AG10803 (cell line): ENCODE measurements at regions not wholly inside any gene's neighbourhood (a gene's known extent, or its start where the extent isn't known, plus 50 kb on each side); places are given as distances from the start of the nearest gene placed in this dataset.
A peak's percentile ranks its signal among the peaks of the same experiment; 100 is the strongest.

Experiments used
- DNase-seq: peaks from one replicate; pipeline ENCODE4 v3.0.0; 2010; ENCODE audit warnings: low read depth
- H3K4me3 ChIP-seq: 2 replicates; pipeline ENCODE4 v1.5.1; 2011; ENCODE audit warnings: mild to moderate bottlenecking, low read length, control low read depth
- TF ChIP-seq, protein P1 (sequence below): conservative IDR thresholded peaks from 2 replicates; pipeline ENCODE4 v1.5.1; 2011; ENCODE audit warnings: mild to moderate bottlenecking, low read length, control low read depth, inconsistent platforms

GRCh38 chr6:128724738-128725137, 158.2 kb upstream of the LAMA2 start:
- TF ChIP-seq, protein P1, sequence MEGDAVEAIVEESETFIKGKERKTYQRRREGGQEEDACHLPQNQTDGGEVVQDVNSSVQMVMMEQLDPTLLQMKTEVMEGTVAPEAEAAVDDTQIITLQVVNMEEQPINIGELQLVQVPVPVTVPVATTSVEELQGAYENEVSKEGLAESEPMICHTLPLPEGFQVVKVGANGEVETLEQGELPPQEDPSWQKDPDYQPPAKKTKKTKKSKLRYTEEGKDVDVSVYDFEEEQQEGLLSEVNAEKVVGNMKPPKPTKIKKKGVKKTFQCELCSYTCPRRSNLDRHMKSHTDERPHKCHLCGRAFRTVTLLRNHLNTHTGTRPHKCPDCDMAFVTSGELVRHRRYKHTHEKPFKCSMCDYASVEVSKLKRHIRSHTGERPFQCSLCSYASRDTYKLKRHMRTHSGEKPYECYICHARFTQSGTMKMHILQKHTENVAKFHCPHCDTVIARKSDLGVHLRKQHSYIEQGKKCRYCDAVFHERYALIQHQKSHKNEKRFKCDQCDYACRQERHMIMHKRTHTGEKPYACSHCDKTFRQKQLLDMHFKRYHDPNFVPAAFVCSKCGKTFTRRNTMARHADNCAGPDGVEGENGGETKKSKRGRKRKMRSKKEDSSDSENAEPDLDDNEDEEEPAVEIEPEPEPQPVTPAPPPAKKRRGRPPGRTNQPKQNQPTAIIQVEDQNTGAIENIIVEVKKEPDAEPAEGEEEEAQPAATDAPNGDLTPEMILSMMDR = no peak
- H3K4me3 ChIP-seq = no peak overlapping the region
- DNase-seq = no peak

- H3K4me3 ChIP-seq = no peak overlapping the region
- DNase-seq = no peak
- TF ChIP-seq, protein P1 = no peak
Measured at GRCh38 chr6:128723667-128724066, 159.3 kb upstream of the LAMA2 start.

DNA sequence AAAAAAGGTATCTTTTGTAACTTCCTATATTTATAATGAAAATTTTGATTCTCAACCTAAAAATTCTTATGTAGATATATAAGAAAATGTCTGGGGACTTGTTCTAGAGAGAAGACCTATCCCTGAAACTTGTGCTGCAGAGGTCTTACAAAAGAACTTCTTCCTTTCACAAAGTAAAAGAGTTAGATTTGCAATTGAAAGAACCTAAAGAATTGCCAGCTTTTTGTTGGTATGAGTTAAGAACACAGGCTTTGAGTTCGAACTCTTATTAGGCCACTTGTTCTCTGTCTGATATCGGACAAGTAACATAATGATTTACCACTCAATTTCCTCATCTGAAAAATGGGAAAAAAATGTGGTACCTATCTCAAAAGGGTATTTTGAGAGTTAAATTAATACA, 162.0 kb upstream of the LAMA2 start:
- TF ChIP-seq, protein P1 = no peak
- no peak for DNase-seq
- H3K4me3 ChIP-seq = no peak overlapping the region

DNA sequence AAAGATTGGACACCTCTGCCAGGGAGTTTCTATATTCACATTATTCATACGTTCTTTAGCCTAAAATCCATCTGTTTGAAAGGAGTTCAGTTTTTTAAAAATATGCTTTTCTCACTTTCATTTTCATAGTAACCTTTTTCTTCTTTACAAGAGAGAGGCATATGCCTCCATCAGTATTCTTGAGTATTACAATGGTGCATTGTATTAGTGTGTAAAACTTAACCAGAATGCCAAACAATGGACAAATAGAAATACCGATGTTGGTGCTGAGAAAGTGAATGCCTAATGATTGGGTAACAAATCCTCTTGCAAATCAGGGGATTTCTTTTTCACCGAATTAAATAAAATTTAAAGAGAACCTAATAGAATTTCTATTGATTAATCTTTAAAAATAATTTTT, 163.2 kb upstream of the LAMA2 start:
- DNase-seq = no peak
- no peak overlapping the region for H3K4me3 ChIP-seq
- TF ChIP-seq, protein P1 = no peak

- TF ChIP-seq, protein P1 = no peak
- H3K4me3 ChIP-seq = no peak overlapping the region
- DNase-seq = peak; percentile 64
Measured at GRCh38 chr6:128713461-128713860, 169.5 kb upstream of the LAMA2 start.

DNA sequence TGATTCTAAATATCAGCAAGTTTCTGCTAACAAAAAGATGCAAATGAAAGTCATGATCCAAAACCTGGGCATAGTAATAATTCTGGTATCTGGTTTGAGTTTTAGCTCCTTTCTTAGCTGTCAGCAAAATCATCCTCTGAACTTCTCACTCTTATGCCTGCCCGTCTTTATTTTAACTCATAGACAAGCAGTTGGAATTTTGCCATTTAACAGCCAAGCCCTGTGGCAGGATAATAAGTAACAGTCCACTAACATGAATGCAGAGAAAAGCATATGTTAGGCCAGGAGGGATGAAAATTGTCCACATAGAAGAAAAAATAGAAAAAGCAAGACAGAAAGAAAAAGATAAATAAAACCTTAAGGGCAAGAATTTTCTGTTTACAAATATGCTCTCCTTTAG, 170.0 kb upstream of the LAMA2 start:
- TF ChIP-seq, protein P1 = no peak
- DNase-seq = no peak
- no peak overlapping the region for H3K4me3 ChIP-seq

GRCh38 chr6:128711149-128711548, 171.8 kb upstream of the LAMA2 start:
- TF ChIP-seq, protein P1 = no peak
- DNase-seq = no peak
- no peak overlapping the region for H3K4me3 ChIP-seq
